ENCODE measurements at regions not wholly inside any gene's neighbourhood (a gene's known extent, or its start where the extent isn't known, plus 50 kb on each side); places are given as distances from the start of the nearest gene placed in this dataset.
"Not testable (repeated sequence)": the region's sequence is repeated elsewhere in the genome, so short reads cannot be mapped to it uniquely, and the experiment has no call there.

DNA sequence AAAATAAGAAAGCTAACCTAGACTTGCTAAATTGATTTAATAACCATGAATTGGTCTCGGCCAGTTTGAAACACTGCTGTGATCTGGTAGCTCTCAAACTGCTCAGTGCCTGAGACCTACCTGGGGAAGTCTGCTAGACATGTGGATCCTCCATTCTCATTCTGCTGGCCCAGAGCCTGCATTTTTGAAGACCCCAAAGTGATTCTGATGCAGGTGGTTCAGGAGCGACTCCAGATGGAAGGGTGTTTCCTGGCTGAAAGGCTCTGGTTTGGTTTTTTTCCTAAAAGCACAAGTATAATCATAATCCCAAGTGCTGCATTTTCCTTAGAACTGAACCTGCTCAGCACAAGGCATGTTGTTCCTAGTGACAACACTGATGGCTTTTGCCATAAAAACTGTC is 159.5 kb downstream of the ZNF664 start:
- no peaks in the 10 kb centered on the region for H3K4me1 Mint-ChIP-seq (ENCODE audit: low read depth)
- peaks cover 5% of the 10 kb centered on the region for H3K9me3 Mint-ChIP-seq
- H3K27me3 Mint-ChIP-seq: peaks cover 14% of the 10 kb centered on the region
- no peak overlapping the region for H3K27ac Mint-ChIP-seq
- H3K4me3 Mint-ChIP-seq: no peak overlapping the region
- no peaks in the 10 kb centered on the region for H3K36me3 Mint-ChIP-seq (ENCODE audit: low read depth)

DNA sequence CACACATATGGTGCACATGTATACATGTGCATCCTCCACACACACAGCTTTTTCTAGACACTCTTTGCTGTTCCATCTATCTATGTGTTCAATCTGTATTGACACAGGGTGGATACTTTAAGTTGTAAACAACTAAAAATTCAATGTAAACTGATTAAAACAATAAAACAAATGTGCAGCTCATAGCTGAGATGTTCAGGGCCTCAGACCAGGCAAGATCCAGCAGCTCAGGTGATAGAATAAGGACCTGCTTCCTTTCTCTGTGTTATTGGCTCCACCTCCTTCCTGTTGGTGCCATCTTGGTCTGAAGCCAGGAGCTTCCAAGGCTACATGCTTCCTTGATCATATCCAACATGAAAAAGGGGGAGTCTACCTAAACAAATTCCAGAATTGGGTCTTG is 158.1 kb upstream of the RFLNA start:
- Mint-ChIP-seq H3K27me3 (peaks cover 26% of the 10 kb centered on the region), H3K36me3 (ENCODE audit: low read depth) (no peaks in the 10 kb centered on the region), H3K4me1 (ENCODE audit: low read depth) (no peaks in the 10 kb centered on the region), H3K4me3 (no peak overlapping the region), H3K9me3 (peaks cover 16% of the 10 kb centered on the region), H3K27ac (no peak overlapping the region)

DNA sequence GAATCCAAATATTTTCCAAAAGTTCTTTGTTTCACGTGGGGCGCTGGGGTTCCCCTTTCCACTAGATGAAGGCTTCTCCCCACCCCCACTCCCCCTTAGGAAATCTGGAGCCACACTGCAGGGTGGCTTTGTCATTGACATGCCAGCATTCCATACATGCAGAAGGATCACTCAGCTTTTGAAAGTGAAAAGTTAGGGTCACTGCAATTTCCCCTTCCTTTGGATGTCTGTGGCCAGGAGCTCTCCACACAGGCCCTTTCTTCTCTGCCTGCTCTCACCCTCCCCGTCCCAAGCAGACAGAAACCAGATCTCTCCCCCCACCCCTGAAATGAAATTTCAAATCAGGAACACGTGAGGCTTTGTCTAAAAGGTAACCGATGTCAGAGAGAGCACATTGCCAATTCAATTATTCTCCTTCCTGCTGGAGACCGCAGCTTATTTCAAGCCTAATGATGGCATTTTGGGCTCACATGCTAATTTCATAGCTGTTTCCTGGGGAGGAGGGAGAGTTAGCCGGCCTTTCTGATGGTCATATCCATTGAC is 153.9 kb upstream of the RFLNA start:
- H3K27ac Mint-ChIP-seq: no peak overlapping the region
- peaks cover 24% of the 10 kb centered on the region for H3K9me3 Mint-ChIP-seq
- H3K4me3 Mint-ChIP-seq: no peak overlapping the region
- H3K36me3 Mint-ChIP-seq (ENCODE audit: low read depth): no peaks in the 10 kb centered on the region
- H3K27me3 Mint-ChIP-seq: peaks cover 34% of the 10 kb centered on the region
- no peaks in the 10 kb centered on the region for H3K4me1 Mint-ChIP-seq (ENCODE audit: low read depth)

DNA sequence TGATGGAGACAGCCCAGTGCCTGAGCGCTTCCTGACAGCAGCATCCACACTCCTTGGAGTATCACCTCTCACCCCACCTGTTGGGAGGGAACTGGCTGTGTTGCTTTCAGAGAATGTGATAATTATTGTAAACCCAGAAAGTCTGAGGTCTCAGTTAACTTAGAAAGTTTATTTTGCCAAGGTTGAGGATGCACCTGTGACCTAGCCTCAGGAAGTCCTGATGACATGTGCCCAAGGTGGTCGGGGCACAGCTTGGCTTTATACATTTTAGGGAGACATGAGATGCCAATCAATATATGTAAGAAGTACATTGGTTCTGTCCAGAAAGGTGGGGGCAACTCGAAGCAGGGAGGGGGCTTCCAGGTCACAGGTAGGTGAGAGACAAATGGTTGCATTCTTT is 153.3 kb upstream of the RFLNA start:
- H3K4me1 Mint-ChIP-seq (ENCODE audit: low read depth); H3K36me3 Mint-ChIP-seq (ENCODE audit: low read depth); H3K27ac Mint-ChIP-seq; H3K4me3 Mint-ChIP-seq: not testable (repeated sequence)
- Mint-ChIP-seq H3K9me3 (peaks cover 24% of the 10 kb centered on the region), H3K27me3 (peaks cover 33% of the 10 kb centered on the region)

DNA sequence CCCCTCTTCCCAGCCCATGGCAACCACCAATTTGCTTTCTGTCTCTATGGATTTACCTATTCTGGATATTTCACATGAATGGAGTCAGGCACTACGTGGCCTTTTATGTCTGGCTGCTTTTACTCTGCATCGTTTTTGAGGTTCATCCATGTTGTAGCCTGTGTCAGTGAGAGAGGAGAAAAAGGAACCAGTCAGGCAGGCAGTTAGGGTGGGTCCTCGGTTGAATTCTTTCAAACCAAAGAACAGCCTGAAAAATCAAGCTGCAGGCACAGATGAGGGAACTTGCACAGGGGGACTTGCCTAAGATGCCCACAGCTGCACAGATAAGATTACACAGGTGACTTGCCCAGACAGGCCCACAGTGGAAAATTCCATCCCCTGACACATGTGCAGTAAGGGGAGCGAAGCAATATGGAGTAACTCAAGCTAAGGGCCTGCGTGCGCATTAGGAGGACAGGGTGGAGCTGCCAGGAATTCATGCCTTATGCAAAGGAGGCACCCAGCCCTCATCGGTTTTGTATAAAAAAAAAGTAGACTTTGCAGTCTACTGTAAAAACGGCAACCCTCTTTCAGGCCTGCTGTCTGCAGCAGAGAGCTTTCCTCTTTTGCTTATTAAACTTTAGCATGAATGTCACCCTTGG is 152.4 kb upstream of the RFLNA start:
- no peak overlapping the region for H3K27ac Mint-ChIP-seq
- H3K36me3 Mint-ChIP-seq (ENCODE audit: low read depth): no peaks in the 10 kb centered on the region
- peaks cover 29% of the 10 kb centered on the region for H3K27me3 Mint-ChIP-seq

DNA sequence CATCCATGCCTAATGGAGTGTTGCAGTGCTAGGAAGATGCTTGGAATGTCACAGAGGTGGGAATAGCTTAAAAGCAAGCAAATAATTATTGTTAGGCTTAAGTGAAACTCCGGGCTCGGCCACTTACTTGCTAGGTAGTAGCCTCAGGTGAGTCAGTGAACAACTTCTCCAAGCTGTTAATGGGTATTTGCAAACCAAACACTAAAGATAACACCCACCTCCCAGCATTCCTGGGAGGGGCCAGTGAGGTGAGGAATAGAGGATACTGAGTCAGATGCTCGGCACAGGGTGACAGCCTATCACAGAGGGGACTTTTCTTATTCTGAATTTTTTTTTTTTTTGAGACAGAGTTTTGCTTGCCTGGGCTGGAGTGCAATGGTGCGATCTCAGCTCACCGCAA is 151.2 kb upstream of the RFLNA start:
- Mint-ChIP-seq H3K27ac (no peak overlapping the region), H3K4me1 (ENCODE audit: low read depth) (no peaks in the 10 kb centered on the region), H3K9me3 (peaks cover 14% of the 10 kb centered on the region), H3K36me3 (ENCODE audit: low read depth) (no peaks in the 10 kb centered on the region), H3K4me3 (no peak overlapping the region), H3K27me3 (peaks cover 25% of the 10 kb centered on the region)

More for the DNA sequence above, 152.4 kb upstream of the RFLNA start:
- Mint-ChIP-seq H3K4me3 (no peak overlapping the region), H3K4me1 (ENCODE audit: low read depth) (no peaks in the 10 kb centered on the region), H3K9me3 (peaks cover 19% of the 10 kb centered on the region)

DNA sequence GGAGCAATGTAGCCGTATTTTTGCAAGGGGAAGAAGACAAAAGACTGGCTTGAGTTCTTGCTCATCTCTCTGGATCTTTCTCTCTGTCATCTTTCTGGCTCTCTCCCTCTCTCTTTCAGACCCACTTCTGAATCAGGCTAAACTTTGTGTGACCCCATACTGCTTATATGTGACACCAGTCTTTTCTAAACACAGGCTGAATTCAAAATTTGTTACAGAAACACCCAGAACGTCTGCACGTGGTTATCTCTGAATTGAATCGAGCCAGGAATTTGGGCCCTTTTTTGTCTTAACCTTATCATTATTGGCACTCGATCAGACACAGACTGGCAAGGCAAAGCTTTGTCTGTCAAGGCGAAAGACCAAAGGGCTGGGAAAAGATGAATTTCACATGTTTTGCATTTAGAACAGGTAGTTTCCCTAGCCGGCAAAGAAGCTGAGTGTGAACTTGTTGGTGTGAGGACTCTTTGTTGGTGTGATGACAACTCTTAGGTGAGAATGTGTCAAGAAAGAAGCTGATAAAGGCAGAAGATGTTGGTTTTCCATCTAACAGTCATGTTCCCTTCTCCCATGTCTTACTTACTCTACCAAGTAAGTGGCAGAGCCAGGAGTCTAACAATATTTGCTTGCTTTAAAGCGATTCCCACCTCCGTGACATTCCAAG is 150.2 kb upstream of the RFLNA start:
- Mint-ChIP-seq H3K36me3 (ENCODE audit: low read depth) (no peaks in the 10 kb centered on the region), H3K4me3 (no peak overlapping the region), H3K27ac (no peak overlapping the region), H3K27me3 (peaks cover 21% of the 10 kb centered on the region), H3K9me3 (peaks cover 14% of the 10 kb centered on the region), H3K4me1 (ENCODE audit: low read depth) (no peaks in the 10 kb centered on the region)

DNA sequence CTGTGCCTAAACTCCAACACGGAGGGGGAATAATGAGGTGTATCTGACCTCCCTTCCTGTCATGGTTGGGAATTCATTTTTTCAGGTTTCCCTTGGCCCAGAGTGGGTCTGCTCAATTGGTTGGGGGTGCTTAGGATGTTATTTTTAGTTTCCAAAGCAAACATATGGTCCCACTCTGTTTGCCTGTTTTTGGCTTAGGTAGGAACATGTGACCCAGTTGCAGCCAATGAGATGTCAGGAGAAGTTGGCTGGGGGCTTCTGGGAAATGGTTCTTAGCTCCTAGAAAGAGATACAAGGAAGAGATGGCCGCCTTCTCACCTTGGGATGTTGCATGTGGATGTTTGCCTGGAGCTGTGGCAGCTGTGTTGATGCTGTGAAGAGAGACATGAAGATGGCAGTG is 147.9 kb upstream of the RFLNA start:
- Mint-ChIP-seq H3K27ac (no peak overlapping the region), H3K36me3 (ENCODE audit: low read depth) (no peaks in the 10 kb centered on the region), H3K4me1 (ENCODE audit: low read depth) (no peaks in the 10 kb centered on the region), H3K4me3 (no peak overlapping the region), H3K27me3 (peaks cover 11% of the 10 kb centered on the region), H3K9me3 (peaks cover 8% of the 10 kb centered on the region)

DNA sequence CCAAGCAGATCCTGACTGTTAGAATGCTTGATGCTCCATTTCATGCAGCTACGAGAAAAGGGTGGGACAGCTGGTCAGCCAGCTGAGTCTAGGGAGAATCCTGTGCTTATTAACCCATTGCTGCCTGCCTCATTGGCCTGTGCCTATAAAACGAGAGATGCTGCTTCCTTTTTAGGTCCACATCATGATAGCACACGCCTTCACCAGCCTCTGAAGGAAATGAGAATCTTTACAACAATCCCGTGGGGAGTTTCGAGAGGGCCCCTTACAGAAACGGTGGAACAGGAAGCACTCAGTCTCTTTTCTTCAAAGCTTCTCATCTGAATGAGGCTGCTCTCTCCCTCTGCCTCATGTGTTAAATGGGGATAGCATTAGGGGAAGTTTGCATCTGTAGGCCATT is 147.3 kb upstream of the RFLNA start:
- Mint-ChIP-seq H3K27ac (no peak overlapping the region), H3K4me3 (no peak overlapping the region), H3K27me3 (peaks cover 11% of the 10 kb centered on the region), H3K9me3 (peaks cover 4% of the 10 kb centered on the region), H3K36me3 (ENCODE audit: low read depth) (no peaks in the 10 kb centered on the region), H3K4me1 (ENCODE audit: low read depth) (no peaks in the 10 kb centered on the region)

DNA sequence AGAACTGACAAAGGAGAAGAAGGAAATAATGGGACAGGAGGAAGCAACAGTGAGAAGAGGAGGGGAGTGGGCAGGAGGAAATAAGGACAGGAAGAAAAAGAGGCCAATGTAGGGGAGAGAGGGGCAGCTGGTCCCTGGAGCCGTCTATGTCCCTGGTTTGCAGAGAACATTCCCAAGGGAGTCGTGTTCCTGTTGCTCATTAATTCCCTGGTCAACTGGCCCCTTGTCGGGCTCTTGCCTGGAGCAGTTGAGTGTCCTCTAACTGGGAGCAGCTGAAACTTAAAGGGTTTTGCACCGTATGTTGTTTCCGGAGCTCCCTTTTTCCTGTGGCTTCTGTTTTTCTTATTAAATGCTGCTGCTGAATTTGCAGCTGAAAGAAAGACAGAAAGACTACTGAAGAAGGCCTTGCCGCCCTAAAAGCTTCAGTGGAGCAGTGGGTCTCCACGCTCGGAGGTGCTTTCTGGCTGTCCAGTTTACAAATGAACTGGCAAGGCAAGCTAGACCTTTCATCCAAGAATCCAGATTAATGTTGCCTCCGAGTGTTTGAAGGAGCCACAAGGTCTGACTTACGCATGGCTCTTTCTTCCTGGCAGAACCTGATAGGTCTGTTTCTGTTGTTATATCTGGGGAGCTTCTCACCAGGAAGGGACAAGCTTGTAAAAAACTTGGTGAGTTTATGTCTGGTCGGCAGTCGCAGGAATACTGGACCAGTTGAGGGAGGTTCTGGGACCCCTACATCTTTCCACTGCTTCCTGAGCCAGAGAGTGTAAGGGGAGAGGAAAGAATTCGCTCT is 146.2 kb upstream of the RFLNA start:
- Mint-ChIP-seq H3K36me3 (ENCODE audit: low read depth) (no peaks in the 10 kb centered on the region), H3K4me1 (ENCODE audit: low read depth) (no peaks in the 10 kb centered on the region), H3K4me3 (no peak overlapping the region), H3K9me3 (no peaks in the 10 kb centered on the region), H3K27me3 (peaks cover 11% of the 10 kb centered on the region), H3K27ac (no peak overlapping the region)

DNA sequence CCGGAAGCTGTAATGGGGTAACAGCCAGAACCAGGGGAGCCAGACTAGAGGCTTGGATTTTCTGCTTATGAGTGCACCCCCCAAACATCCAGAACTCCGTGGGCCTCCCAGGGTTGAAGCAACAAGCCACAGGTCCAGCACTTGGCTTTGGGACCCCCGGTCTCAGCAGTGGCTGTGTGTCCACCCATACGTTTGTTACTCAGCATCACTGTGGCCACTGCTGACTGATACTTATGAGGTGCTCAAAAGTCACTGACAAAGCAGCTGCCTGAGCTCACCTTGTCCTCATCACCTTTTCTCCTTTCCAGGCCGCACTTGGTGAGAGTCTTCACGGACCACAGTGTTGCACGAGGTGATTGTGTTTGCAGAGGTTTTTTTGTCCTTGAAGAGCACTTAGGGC is 145.6 kb upstream of the RFLNA start:
- H3K4me3 Mint-ChIP-seq: no peak overlapping the region
- H3K36me3 Mint-ChIP-seq (ENCODE audit: low read depth): no peaks in the 10 kb centered on the region
- peaks cover 10% of the 10 kb centered on the region for H3K27me3 Mint-ChIP-seq
- H3K4me1 Mint-ChIP-seq (ENCODE audit: low read depth): no peaks in the 10 kb centered on the region
- no peaks in the 10 kb centered on the region for H3K9me3 Mint-ChIP-seq
- H3K27ac Mint-ChIP-seq: no peak overlapping the region

DNA sequence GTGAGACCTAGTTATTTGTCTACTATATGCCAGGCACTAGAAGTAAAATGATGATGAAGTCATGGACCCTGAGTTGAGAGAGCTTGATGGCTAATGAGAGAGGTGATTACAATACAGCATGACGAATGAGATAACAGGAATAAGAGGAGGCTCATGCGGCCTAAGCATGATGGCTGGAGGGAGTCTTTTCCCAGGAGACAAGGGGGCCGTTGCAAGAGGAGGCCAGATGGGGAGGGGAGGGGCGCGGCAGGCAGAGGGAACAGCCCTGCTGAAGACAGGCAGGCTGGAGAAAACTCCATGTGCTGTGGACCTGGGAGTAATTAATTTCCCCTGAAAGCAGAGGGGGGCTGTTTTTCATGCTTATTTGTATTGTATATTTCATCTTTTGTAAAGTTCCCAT is 144.7 kb upstream of the RFLNA start:
- no peak overlapping the region for H3K27ac Mint-ChIP-seq

DNA sequence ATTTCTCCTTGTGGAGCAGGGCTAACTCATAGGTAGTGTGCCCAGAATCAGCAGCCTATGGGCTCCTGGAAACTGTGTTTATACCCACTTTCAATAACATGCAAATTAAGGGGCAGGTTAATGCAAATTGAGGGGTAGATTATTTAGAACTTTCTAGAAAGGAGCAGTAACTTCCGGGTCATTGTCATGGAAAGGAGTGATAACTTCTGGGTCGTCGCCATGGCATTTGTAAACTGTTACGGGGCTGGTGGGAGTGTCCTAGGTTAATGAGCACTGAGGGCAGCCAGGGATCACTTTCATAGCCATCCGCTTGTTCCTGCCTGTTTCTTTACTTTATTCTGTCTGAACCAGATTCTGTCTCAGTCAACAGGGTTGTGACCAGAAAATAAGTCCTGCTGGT is 143.3 kb upstream of the RFLNA start:
- H3K36me3 Mint-ChIP-seq (ENCODE audit: low read depth): no peaks in the 10 kb centered on the region
- H3K27me3 Mint-ChIP-seq: no peaks in the 10 kb centered on the region
- no peaks in the 10 kb centered on the region for H3K4me1 Mint-ChIP-seq (ENCODE audit: low read depth)
- no peaks in the 10 kb centered on the region for H3K9me3 Mint-ChIP-seq
- H3K27ac Mint-ChIP-seq: no peak overlapping the region
- no peak overlapping the region for H3K4me3 Mint-ChIP-seq

More for the DNA sequence above, 144.7 kb upstream of the RFLNA start:
- H3K4me1 Mint-ChIP-seq (ENCODE audit: low read depth): no peaks in the 10 kb centered on the region
- H3K4me3 Mint-ChIP-seq: no peak overlapping the region
- H3K9me3 Mint-ChIP-seq: no peaks in the 10 kb centered on the region
- H3K27me3 Mint-ChIP-seq: peaks cover 5% of the 10 kb centered on the region
- no peaks in the 10 kb centered on the region for H3K36me3 Mint-ChIP-seq (ENCODE audit: low read depth)

DNA sequence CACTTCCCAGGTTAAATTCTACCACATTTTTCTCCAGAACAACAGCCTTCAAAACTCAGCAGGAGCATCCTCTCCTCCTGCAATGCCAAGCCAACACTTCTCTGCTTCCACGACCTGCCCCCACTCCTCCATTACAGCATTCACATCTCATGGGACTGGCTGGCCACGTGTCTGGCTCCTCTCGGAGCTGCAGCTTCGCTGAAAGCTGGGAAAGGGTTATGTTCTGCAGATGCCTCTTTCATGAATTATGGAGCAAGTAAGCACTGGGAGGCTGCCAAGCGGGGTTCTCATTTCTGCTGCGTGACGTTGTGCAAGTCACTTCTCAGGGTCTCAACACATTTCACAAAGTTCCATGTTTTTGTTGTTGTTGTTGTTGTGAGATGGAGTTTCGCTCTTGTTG is 142.2 kb upstream of the RFLNA start:
- H3K4me3 Mint-ChIP-seq: no peak overlapping the region
- H3K4me1 Mint-ChIP-seq (ENCODE audit: low read depth): no peaks in the 10 kb centered on the region
- H3K27me3 Mint-ChIP-seq: no peaks in the 10 kb centered on the region
- H3K27ac Mint-ChIP-seq: no peak overlapping the region
- H3K9me3 Mint-ChIP-seq: no peaks in the 10 kb centered on the region
- H3K36me3 Mint-ChIP-seq (ENCODE audit: low read depth): no peaks in the 10 kb centered on the region

DNA sequence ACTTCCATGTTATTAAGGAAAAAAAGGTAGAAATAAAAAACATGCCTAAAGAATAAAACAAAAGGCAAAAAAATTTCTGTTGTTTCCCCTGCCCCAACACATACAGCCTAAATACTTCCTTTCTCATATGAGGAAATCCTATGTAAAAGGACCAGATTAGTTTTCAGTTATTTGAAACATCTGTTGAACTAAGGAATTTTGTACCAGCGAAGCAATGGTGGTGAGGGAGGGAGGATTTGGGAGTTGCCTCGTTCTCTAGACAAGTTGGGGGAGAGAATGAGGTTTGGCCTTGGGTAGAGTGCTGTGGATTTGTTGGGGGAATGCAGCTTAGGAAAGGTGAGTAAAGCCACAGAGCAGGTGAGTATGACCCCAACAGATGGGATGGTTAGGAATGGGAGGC is 141.5 kb upstream of the RFLNA start:
- Mint-ChIP-seq H3K36me3 (ENCODE audit: low read depth) (no peaks in the 10 kb centered on the region), H3K27me3 (no peaks in the 10 kb centered on the region), H3K4me1 (ENCODE audit: low read depth) (no peaks in the 10 kb centered on the region)

More for the DNA sequence above, 141.5 kb upstream of the RFLNA start:
- H3K9me3 Mint-ChIP-seq: no peaks in the 10 kb centered on the region
- no peak overlapping the region for H3K27ac Mint-ChIP-seq
- H3K4me3 Mint-ChIP-seq: no peak overlapping the region
